GM18505 (cell line): ENCODE measurements at regions not wholly inside any gene's neighbourhood (a gene's known extent, or its start where the extent isn't known, plus 50 kb on each side); places are given as distances from the start of the nearest gene placed in this dataset.

Experiments
- ATAC-seq: cut with Tn5 transposase; IDR thresholded peaks from one replicate; pipeline ENCODE4 v1.9.1; 2021; ENCODE audit not compliant: unreplicated experiment
- POLR2A ChIP-seq: IDR thresholded peaks from 4 replicates; pipeline ENCODE4 v1.6.1; 2011; ENCODE audit warnings: borderline replicate concordance; ENCODE audit not compliant: insufficient read depth, insufficient read length; ENCODE audit errors: extremely low read depth

- no peak for TF ChIP-seq POLR2A
- ATAC-seq = no peak
Measured at GRCh38 chr5:68421485-68422220, 206.1 kb downstream of the PIK3R1 start.

GRCh38 chr5:68423154-68423811 lies 207.7 kb downstream of the PIK3R1 start:
- TF ChIP-seq POLR2A = no peak
- no peak for ATAC-seq

- ATAC-seq = peak; percentile 81
- no peak for TF ChIP-seq POLR2A
Measured at GRCh38 chr5:68424799-68425537, 209.4 kb downstream of the PIK3R1 start.

GRCh38 chr5:68426586-68426985 lies 211.0 kb downstream of the PIK3R1 start:
- ATAC-seq = no peak
- TF ChIP-seq POLR2A = no peak

- ATAC-seq = no peak
- no peak for TF ChIP-seq POLR2A
Measured at GRCh38 chr5:68428231-68428811, 212.8 kb downstream of the PIK3R1 start.

- ATAC-seq = no peak
- TF ChIP-seq POLR2A = no peak
Measured at GRCh38 chr5:68429510-68429909, 214.0 kb downstream of the PIK3R1 start.

- TF ChIP-seq POLR2A = no peak
- no peak for ATAC-seq
Measured at GRCh38 chr5:68430279-68430678, 214.7 kb downstream of the PIK3R1 start.

- no peak for TF ChIP-seq POLR2A
- ATAC-seq = no peak
Measured at GRCh38 chr5:68431186-68431585, 215.6 kb downstream of the PIK3R1 start.

GRCh38 chr5:68431601-68432337 lies 216.2 kb downstream of the PIK3R1 start:
- TF ChIP-seq POLR2A = no peak
- no peak for ATAC-seq

GRCh38 chr5:68432682-68433081 lies 217.1 kb downstream of the PIK3R1 start:
- no peak for TF ChIP-seq POLR2A
- no peak for ATAC-seq

- no peak for ATAC-seq
Measured at GRCh38 chr5:68433526-68433922, 218.0 kb downstream of the PIK3R1 start.

GRCh38 chr5:68433923-68434879 lies 218.6 kb downstream of the PIK3R1 start:
- TF ChIP-seq POLR2A = peak; percentile 45
- peak; percentile 95 for ATAC-seq

More at GRCh38 chr5:68433526-68433922, 218.0 kb downstream of the PIK3R1 start:
- no peak for TF ChIP-seq POLR2A
